ENCODE measurements at regions not wholly inside any gene's neighbourhood (a gene's known extent, or its start where the extent isn't known, plus 50 kb on each side); places are given as distances from the start of the nearest gene placed in this dataset.
"Not testable (repeated sequence)": the region's sequence is repeated elsewhere in the genome, so short reads cannot be mapped to it uniquely, and the experiment has no call there.

DNA sequence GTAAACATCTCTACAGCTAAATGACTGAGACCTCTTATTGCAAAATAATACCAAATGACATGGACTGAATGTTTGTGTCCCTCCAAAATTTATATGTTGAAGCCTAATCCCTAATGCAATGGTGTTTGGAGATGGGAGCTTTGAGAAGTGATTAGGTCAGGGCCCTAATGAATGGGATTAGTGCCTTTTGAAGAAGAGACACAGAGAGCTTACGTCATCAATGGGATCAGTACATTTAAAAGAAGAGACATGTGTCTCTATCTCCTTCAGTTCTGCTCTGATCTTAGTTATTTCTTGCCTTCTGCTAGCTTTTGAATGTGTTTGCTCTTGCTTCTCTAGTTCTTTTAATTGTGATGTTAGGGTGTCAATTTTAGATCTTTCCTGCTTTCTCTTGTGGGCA, 301.6 kb upstream of the FSTL5 start:
- TF ChIP-seq, protein P1, sequence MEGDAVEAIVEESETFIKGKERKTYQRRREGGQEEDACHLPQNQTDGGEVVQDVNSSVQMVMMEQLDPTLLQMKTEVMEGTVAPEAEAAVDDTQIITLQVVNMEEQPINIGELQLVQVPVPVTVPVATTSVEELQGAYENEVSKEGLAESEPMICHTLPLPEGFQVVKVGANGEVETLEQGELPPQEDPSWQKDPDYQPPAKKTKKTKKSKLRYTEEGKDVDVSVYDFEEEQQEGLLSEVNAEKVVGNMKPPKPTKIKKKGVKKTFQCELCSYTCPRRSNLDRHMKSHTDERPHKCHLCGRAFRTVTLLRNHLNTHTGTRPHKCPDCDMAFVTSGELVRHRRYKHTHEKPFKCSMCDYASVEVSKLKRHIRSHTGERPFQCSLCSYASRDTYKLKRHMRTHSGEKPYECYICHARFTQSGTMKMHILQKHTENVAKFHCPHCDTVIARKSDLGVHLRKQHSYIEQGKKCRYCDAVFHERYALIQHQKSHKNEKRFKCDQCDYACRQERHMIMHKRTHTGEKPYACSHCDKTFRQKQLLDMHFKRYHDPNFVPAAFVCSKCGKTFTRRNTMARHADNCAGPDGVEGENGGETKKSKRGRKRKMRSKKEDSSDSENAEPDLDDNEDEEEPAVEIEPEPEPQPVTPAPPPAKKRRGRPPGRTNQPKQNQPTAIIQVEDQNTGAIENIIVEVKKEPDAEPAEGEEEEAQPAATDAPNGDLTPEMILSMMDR (IDR thresholded peaks at IDR 0.05) = not testable (repeated sequence)
- TF ChIP-seq POLR2A (IDR thresholded peaks at IDR 0.05) = not testable (repeated sequence)
